ENCODE measurements at regions not wholly inside any gene's neighbourhood (a gene's known extent, or its start where the extent isn't known, plus 50 kb on each side); places are given as distances from the start of the nearest gene placed in this dataset.

DNA sequence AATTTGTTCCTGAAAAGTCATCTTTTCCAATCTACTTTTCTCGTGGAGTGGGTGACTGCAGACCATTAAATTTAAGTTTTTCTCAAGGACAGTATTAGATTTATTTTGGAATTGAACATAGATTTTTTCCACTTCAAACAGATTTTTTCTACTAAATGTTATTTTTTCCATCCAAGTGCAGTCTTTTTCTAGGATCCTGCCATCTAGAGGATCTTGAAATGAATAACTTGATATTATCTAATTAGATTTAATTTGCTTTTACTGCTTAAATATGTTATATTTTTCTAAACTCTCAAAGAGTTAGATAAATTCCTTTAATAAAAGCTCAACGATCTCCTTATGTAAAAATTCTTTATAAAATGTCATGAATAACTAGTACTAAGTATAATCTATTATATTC, 136.9 kb upstream of the PRR16 start:
- TF ChIP-seq POLR2A (IDR thresholded peaks at IDR 0.05; ENCODE audit: low read depth, low read length) (no peak), SMC3 (IDR thresholded peaks at IDR 0.05; ENCODE audit: low read depth, low read length) (peak; percentile 18; the same call in 1 of the 2 replicates), RAD21 (IDR thresholded peaks at IDR 0.05; ENCODE audit: low read length) (0 out of 2 replicates have a peak, but pooled peaks have one; percentile 25), CEBPB (IDR thresholded peaks at IDR 0.05; ENCODE audit: low read depth, low read length) (no peak), FOS (IDR thresholded peaks at IDR 0.05; ENCODE audit: low read depth, low read length) (no peak), NFE2L2 (IDR thresholded peaks at IDR 0.05; ENCODE audit: low read depth, low read length) (no peak), MAFK (IDR thresholded peaks at IDR 0.05; ENCODE audit: low read depth, low read length) (no peak), CHD1 (IDR thresholded peaks at IDR 0.05; ENCODE audit: low read depth, low read length) (no peak), RFX5 (IDR thresholded peaks at IDR 0.05; ENCODE audit: low read depth, low read length) (no peak), BHLHE40 (IDR thresholded peaks at IDR 0.05; ENCODE audit: low read depth, low read length) (no peak), MXI1 (IDR thresholded peaks at IDR 0.05; ENCODE audit: borderline replicate concordance, low read depth, low read length) (no peak)
- TF ChIP-seq, protein P1, sequence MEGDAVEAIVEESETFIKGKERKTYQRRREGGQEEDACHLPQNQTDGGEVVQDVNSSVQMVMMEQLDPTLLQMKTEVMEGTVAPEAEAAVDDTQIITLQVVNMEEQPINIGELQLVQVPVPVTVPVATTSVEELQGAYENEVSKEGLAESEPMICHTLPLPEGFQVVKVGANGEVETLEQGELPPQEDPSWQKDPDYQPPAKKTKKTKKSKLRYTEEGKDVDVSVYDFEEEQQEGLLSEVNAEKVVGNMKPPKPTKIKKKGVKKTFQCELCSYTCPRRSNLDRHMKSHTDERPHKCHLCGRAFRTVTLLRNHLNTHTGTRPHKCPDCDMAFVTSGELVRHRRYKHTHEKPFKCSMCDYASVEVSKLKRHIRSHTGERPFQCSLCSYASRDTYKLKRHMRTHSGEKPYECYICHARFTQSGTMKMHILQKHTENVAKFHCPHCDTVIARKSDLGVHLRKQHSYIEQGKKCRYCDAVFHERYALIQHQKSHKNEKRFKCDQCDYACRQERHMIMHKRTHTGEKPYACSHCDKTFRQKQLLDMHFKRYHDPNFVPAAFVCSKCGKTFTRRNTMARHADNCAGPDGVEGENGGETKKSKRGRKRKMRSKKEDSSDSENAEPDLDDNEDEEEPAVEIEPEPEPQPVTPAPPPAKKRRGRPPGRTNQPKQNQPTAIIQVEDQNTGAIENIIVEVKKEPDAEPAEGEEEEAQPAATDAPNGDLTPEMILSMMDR (conservative IDR thresholded peaks at IDR 0.05; ENCODE audit: low read depth, low read length), result peak; percentile 25; the same call in 1 of the 2 replicates
- TF ChIP-seq, protein P2, sequence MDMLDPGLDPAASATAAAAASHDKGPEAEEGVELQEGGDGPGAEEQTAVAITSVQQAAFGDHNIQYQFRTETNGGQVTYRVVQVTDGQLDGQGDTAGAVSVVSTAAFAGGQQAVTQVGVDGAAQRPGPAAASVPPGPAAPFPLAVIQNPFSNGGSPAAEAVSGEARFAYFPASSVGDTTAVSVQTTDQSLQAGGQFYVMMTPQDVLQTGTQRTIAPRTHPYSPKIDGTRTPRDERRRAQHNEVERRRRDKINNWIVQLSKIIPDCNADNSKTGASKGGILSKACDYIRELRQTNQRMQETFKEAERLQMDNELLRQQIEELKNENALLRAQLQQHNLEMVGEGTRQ (IDR thresholded peaks at IDR 0.05; ENCODE audit: low read depth, low read length), result no peak
- TF ChIP-seq, protein P3, sequence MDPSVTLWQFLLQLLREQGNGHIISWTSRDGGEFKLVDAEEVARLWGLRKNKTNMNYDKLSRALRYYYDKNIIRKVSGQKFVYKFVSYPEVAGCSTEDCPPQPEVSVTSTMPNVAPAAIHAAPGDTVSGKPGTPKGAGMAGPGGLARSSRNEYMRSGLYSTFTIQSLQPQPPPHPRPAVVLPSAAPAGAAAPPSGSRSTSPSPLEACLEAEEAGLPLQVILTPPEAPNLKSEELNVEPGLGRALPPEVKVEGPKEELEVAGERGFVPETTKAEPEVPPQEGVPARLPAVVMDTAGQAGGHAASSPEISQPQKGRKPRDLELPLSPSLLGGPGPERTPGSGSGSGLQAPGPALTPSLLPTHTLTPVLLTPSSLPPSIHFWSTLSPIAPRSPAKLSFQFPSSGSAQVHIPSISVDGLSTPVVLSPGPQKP (IDR thresholded peaks at IDR 0.05; ENCODE audit: borderline replicate concordance, low read depth, low read length), result no peak
